Thyroid gland (tissue), 4 donors: ENCODE measurements at regions not wholly inside any gene's neighbourhood (a gene's known extent, or its start where the extent isn't known, plus 50 kb on each side); places are given as distances from the start of the nearest gene placed in this dataset.

Experiments
- POLR2A ChIP-seq, 2 donors: fragments of 450-650 bp; IDR thresholded peaks; one replicate each; pipeline ENCODE4 v1.6.1; 2017; ENCODE audit warnings: antibody characterized with exemption in 2 of 2, mild to moderate bottlenecking in 2 of 2, moderate library complexity in 1 of 2
- TF ChIP-seq, protein P1 (sequence below), 6 experiments: fragments of 200-600 bp in 3 of 6; fragments of 450-650 bp in 3 of 6; sonication (generic) in 3 of 6; IDR thresholded peaks; one replicate each; pipeline ENCODE4 v1.5.1; 2016 to 2019; ENCODE audit warnings: antibody characterized with exemption in 6 of 6, mild to moderate bottlenecking in 2 of 6, inconsistent platforms in 1 of 6, moderate library complexity in 1 of 6

DNA sequence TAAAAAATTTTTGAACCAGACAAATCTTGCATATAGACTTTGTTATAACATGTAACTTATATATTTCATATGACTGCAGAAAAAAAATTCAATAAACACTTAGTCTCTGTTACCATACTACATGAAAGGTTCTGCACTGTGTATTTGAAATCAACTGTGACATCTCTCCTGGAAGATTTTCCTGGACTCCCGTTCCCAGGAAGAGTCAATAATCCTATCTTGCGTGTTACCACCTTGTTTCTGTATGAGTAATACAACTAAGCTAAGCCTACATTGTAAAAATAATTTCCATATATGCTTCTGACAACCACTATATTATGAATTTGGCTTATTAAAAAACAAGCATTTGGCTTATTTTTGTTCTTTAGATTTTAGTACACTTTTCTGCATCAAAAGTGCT, 665.6 kb upstream of the SOX9 start:
- TF ChIP-seq, protein P1, sequence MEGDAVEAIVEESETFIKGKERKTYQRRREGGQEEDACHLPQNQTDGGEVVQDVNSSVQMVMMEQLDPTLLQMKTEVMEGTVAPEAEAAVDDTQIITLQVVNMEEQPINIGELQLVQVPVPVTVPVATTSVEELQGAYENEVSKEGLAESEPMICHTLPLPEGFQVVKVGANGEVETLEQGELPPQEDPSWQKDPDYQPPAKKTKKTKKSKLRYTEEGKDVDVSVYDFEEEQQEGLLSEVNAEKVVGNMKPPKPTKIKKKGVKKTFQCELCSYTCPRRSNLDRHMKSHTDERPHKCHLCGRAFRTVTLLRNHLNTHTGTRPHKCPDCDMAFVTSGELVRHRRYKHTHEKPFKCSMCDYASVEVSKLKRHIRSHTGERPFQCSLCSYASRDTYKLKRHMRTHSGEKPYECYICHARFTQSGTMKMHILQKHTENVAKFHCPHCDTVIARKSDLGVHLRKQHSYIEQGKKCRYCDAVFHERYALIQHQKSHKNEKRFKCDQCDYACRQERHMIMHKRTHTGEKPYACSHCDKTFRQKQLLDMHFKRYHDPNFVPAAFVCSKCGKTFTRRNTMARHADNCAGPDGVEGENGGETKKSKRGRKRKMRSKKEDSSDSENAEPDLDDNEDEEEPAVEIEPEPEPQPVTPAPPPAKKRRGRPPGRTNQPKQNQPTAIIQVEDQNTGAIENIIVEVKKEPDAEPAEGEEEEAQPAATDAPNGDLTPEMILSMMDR (IDR thresholded peaks at IDR 0.05), result no peak
- TF ChIP-seq POLR2A (IDR thresholded peaks at IDR 0.05), result no peak
